T-helper 9 cell (primary cell): ENCODE measurements at regions not wholly inside any gene's neighbourhood (a gene's known extent, or its start where the extent isn't known, plus 50 kb on each side); places are given as distances from the start of the nearest gene placed in this dataset.

Source experiments
- DNase-seq: peaks from one replicate; pipeline ENCODE4 v3.0.0-alpha.2; 2020

- DNase-seq: no peak
These were observed 133.4 kb upstream of the DTNBP1 start for GRCh38 chr6:15796130-15796771.

GRCh38 chr6:15793826-15794225 is 131.0 kb upstream of the DTNBP1 start:
- no peak for DNase-seq

GRCh38 chr6:15793288-15793687 is 130.5 kb upstream of the DTNBP1 start:
- DNase-seq: no peak

DNA sequence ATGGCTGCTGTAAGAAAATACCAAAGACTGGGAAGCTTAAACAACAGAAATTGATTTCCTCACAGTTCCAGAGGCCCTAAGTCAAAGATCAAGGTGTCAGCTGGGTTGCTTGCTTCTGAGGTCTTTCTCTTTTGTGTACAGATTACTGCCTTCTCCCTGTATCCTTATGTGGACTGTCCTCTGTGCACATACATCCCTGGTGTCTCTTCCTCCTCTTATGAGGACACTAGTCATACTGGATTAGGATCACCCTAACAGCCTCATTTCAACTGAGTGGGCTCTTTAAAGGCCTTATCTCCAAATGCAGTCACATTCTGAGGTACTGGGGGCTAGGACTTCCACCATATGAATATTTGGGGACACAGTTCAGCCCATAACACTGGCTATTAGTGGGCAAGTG is 130.0 kb upstream of the DTNBP1 start:
- DNase-seq: no peak

- no peak for DNase-seq
These were observed 128.8 kb upstream of the DTNBP1 start for GRCh38 chr6:15791448-15792181.

GRCh38 chr6:15790116-15790515 is 127.3 kb upstream of the DTNBP1 start:
- no peak for DNase-seq

DNA sequence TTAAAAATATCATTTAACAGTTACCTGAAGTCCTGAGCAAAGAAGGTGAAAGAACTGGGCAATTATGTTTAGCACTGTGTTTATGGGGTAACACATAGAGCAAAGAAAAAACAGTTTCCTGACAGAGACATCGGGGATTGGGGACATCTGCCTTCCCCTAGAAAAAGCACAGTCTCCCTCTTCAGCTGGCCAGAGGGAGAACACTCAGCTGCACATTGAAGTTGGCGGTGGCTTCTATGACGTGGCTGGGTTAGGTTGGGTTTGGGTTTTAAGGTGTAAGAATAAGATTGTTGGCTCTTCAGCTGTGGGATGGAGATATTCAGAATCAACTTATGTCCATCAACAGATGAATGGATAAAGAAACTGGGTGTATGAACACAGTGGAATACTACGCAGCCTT is 124.0 kb upstream of the DTNBP1 start:
- no peak for DNase-seq

DNA sequence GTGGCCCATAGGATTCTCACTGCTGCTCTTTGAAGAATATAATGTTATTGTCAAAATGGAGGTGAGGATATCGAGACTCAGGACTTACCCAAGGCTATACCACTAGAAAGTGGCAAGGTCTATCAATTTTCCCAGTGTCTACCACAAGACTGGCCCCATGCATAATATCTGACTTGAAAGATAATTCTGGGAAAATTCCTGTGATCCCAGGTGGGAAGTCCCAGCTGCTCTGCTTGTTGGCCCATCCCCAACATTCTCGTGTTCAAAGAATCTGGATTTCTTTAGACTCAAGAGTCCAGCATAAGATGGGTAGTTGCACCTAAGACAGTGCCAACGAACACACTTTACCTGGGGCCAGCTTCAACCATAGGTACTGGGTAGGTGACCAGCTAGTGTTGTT is 120.7 kb upstream of the DTNBP1 start:
- DNase-seq: no peak

GRCh38 chr6:15781890-15782289 is 119.1 kb upstream of the DTNBP1 start:
- DNase-seq: no peak

DNA sequence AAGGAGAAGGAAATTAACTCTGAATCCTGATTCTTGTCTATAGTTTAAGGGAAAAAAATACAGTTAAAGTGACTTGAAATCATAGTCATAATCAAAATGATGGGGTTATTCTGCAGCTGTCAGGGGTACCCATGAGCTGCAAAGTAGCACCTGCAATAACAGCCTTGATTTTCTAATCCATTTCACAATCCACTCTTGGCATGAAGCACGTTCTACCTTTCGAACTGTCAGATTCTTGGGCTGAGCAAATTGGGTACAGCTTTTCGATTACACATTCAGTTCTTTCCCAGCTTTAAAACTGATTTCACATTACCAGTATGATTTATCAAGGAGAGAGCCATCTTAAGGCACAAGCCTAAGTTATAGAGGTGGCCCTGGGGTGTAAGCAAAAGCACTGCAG is 118.5 kb upstream of the DTNBP1 start:
- no peak for DNase-seq

GRCh38 chr6:15780437-15780836 is 117.6 kb upstream of the DTNBP1 start:
- DNase-seq: no peak

DNA sequence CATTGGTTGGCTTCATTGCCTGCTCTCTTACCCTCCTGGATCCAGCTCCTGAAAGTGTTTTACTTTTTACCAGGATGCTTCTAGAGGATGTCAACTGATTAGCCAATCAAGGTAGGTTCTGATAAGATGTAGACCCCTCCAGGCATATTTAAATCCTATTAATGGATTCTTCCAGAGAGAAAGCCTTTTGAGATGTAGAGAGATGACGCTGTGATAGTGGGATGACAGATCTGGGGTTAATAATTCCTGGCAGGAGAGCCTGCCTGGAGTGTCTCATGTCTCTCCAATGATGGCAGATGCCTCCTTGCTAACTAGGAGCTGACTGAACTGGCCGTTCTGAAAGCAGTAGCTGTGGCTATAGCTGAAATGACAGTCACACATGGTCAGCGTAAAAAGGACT is 116.9 kb upstream of the DTNBP1 start:
- DNase-seq: no peak

DNA sequence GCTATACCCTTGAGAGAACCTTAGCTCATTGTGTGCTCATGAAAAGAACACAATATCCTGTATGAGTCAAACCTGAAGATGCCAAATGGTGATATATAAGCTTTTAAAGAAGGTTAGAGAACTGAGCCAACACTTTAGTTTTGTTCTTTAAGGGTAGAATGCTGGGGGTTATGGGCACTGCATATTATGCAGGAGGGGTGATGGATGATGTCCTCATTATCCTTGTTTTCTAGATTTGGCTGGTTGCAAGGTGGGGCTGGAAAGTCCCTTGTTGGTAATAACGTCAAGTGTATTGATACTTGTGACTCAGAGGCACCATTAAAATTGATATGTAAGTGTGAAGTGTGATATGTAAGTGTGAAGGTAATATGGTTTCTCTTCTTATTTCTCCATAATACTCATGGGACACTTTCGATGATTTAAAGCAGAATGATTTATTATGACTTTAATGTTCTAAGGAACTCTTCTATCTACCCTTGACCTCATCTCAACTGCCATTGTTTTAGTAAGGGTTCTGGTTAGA is 113.7 kb upstream of the DTNBP1 start:
- no peak for DNase-seq

- no peak for DNase-seq
These were observed 112.9 kb upstream of the DTNBP1 start for GRCh38 chr6:15775741-15776140.

- no peak for DNase-seq
These were observed 112.3 kb upstream of the DTNBP1 start for GRCh38 chr6:15775076-15775634.

DNA sequence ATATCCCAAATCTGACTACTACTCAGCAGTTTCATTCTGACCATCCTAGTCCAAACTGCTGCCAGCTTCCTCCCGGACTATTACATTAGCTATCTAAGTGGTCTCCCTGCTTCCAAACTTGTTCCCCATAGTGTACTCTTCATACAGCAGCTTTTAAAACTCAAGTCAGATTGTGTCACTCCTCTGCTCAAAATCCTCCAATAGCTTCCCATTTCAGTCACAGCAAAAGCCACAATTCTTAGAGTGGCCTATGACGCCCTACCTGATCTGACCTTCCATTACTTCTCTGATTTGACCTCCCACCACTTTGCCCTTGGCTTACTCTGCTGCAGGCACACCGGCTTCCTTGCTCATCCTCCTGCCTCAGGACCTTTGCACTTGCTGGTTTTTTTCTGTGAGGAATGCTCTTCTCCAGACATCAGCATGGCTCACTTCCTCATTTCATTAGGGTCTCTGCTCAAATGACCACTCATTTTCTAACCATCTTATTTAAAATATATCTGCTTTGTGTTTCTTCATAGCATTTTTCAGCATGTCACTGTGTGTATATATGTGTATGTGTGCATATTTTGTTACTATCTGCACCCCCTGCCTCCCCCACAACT is 111.1 kb upstream of the DTNBP1 start:
- DNase-seq: no peak

- DNase-seq: no peak
These were observed 107.7 kb upstream of the DTNBP1 start for GRCh38 chr6:15770347-15771143.

- no peak for DNase-seq
These were observed 106.7 kb upstream of the DTNBP1 start for GRCh38 chr6:15769511-15770018.

DNA sequence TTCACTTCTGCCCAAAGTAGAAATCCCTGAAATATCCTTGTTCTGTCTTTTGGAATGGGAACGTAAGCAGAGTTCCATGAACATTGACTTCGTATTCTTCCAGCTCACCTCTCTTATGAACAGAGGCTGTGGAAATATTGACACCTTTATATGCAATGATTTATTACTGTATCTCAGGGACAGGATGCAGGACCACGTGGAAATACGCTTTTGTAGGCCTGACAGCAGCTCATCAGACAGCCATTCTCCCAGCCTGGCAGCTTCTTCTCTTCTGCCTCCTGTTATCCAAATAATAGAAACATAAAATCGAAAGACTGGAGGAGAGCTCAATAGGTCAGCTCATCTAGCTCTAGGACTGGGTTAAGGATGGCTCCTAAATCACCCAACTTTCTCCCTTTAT is 106.2 kb upstream of the DTNBP1 start:
- no peak for DNase-seq

DNA sequence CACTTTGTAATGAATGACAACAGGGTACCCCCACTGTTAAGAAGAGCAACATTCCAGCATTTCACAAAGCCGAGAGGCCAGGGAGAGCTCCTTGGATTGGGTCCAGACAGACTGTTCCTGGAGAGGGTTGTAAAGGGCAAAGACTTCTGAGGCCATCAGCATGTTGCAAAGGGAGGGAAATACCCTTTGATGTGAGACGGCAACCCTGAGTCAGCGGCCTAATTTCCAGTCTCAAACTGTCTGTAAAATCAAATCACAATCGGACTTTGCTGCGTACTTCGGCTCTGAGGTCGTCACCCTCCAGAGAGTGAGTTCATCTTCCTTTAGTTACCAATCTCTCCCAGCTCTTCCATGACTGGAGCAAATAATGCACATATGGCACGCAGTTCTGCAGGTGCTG is 101.0 kb upstream of the DTNBP1 start:
- DNase-seq: no peak

GRCh38 chr6:15763364-15763763 is 100.5 kb upstream of the DTNBP1 start:
- DNase-seq: no peak

- DNase-seq: no peak
These were observed 98.2 kb upstream of the DTNBP1 start for GRCh38 chr6:15761045-15761502.
